ENCODE measurements at regions not wholly inside any gene's neighbourhood (a gene's known extent, or its start where the extent isn't known, plus 50 kb on each side); places are given as distances from the start of the nearest gene placed in this dataset.

GRCh38 chr9:82495884-82496777 lies 507.6 kb downstream of the SPATA31D1 start:
- TF ChIP-seq CTCF (IDR thresholded peaks at IDR 0.05; ENCODE audit: borderline replicate concordance, extremely low read depth, low read length, poor library complexity, severe bottlenecking), result no peak
- no peak for TF ChIP-seq EZH2 (IDR thresholded peaks at IDR 0.05; ENCODE audit: borderline replicate concordance, low read depth, low read length, severe bottlenecking)
